GM20431 (cell line): ENCODE measurements at regions not wholly inside any gene's neighbourhood (a gene's known extent, or its start where the extent isn't known, plus 50 kb on each side); places are given as distances from the start of the nearest gene placed in this dataset.
"Not testable (repeated sequence)": the region's sequence is repeated elsewhere in the genome, so short reads cannot be mapped to it uniquely, and the experiment has no call there.

Experiments used
- in situ Hi-C: fragments of 300-500 bp; cut with MseI, MboI; formaldehyde crosslinking; loops from one replicate; pipeline ENCODE4 v1.15.0; 2020; ENCODE audit warnings: low sequenced_read_pairs; ENCODE audit not compliant: unreplicated experiment

DNA sequence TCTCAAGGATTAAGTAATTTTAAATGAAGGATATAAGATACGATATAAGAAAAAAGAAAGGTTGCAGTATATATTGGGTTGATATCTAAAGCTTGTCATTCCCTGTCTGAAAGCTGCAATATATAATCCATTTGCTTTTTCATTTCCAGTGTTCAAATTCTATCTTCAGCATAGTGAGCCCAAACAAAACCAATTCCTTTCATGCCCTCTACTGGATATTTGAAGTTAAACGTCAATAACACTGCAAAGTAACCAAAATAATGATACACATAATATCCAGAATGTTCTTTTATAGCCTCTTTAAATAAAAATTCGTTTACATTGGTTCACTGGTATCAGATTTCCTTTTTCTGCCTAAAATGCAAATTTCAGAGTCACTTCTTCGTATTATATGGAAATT, 64.5 kb upstream of the DAAM1 start:
- in situ Hi-C loops: loop anchor here (10.0 kb wide), 1 partner anchor 321 kb away; no protein-coding TSS in a partner anchor

DNA sequence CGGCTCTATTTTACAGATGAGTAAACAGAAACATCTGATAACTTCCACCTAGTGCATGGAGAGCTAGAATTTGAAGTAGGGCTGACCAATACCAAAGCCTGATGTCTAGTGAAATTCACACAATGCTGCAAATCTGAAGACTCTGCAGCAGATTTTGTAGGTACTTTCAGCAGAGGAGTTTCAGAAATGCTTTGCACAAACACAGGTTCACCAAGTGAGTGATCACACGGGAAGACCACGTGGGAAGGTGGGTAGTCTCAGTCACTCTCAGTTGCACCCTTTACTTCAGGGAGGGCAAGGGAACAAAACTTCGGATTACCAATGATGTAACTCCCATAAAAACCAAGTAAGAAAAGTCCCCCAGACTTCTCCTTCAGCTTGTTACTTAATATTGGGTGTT, 63.3 kb upstream of the DAAM1 start:
- in situ Hi-C loops: loop anchor here (10.0 kb wide), 1 partner anchor 320 kb away; no protein-coding TSS in a partner anchor

- in situ Hi-C loops: loop anchor here (10.0 kb wide), 1 partner anchor 318 kb away; no protein-coding TSS in a partner anchor
Observed at GRCh38 chr14:59126714-59127436, 61.6 kb upstream of the DAAM1 start.

- in situ Hi-C loops: loop anchor here (10.0 kb wide), 1 partner anchor 317 kb away; no protein-coding TSS in a partner anchor
Observed at GRCh38 chr14:59127437-59127732, 61.1 kb upstream of the DAAM1 start.

DNA sequence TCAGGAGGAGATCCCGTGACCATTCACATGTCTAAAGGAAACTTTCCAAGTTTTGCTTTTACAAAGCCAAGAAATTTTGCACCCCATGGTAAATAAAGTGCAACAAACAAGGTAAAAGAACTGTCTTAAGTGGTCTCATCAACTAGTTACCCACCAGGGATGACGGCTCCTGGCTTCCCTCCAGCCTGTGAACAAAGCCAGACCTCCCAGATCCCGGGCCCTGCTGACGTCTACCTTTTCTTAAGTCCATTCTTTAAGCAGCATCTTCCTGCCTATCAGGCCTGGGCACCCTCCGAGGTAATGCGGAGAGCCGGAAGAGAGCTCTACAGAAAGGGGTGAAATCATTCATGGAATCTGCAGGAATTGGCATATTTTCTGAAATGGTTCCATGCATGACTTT, 58.0 kb upstream of the DAAM1 start:
- in situ Hi-C loops: no loop called here

DNA sequence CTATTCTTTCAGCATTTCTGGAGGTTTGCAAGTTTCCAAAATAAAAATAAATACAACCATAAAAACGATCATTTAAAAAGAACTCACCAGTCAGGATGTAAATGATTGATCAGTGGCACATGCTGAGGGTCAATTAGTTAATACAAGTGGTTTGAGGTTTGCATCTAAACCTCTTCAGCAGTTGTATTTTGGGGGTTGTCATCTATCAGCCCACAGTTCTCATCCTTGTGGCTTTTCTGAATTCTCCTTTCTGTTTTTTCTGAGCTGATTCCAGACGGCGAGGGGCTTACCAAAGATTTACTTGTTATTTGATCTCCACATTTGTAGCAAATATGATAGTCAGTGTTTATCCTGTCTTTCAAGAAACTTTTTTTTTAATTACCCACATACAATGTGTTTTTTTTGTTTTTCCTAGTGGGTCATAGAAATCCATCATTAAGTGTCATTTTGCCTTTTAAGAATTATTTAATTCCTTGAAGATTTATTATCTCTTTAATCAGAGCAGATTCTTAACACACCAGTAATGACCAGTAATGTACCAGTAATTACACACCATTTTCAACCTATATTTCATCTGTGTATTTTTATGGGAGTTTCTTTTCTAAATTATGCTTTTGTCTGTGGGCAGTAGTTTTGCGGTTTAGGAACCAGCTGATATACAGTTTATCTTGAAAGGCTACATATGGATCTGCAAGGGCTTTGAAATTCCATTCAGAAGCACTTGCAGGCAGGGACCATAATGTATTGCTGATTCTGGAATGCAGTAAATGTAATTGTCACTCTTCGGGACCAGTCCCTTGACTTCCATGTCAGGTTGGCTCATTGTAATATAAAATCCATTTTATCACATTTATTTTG, 56.3 kb upstream of the DAAM1 start:
- in situ Hi-C loops: no loop called here

DNA sequence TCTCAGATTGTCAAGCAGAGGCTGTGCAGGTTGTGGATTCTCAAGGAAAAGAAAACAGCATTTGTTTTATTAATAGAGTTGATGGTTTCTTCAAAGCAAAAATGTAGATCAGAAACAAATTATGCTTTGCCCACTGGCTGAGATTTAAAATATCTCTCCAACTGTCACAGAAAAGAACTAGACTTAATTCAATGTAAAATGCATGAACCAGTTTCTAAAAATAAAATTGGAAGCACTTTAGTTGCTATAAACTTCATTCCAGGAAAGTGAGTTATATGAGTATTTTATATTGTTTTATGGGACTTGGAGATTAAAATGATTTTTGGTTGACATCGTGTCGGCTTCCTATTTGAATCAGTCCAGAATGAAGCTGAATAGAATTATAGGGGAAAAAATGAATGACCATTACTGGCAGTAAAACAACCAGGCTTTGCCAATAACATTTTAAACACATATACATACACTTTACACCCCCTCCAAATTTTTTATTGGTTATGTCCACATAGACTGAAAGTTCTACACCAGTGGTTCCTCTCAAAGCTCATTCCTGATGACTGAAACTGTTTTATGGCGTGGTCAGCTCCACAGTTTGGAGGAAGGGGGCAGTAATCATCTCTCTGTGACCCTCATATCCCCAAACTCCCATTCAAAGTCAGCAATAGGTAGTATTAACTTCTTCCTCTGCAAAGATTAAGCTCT, 55.5 kb upstream of the DAAM1 start:
- in situ Hi-C loops: no loop called here

GRCh38 chr14:59133709-59134108, 54.8 kb upstream of the DAAM1 start:
- in situ Hi-C loops: no loop called here

GRCh38 chr14:59134307-59134706, 54.2 kb upstream of the DAAM1 start:
- in situ Hi-C loops: no loop called here

DNA sequence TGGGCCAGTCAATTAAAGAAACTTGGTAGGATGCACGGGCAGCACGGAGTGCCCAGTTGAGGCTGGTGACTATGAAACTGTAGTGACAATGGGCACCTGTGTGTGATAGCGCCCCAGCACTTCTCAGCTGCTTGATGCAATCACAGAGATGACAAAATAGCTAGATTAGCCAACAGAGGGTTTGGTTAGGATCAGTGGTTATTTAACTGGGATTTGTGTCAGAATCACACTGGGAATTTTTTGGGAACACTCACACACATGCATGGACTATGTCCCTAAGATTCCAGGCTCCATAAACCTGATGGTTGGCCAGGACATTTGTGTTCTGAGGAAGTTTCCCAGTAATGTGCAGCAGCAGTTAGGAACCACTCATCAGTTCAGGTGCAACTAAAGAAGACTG, 51.2 kb upstream of the DAAM1 start:
- in situ Hi-C loops: no loop called here

GRCh38 chr14:59138576-59138975, 49.9 kb upstream of the DAAM1 start:
- in situ Hi-C loops: not testable (repeated sequence)
